GM21528 (cell line): ENCODE measurements at regions not wholly inside any gene's neighbourhood (a gene's known extent, or its start where the extent isn't known, plus 50 kb on each side); places are given as distances from the start of the nearest gene placed in this dataset.
"Not testable (repeated sequence)": the region's sequence is repeated elsewhere in the genome, so short reads cannot be mapped to it uniquely, and the experiment has no call there.

Experiments used
- ATAC-seq: cut with Tn5 transposase; IDR thresholded peaks from one replicate; pipeline ENCODE4 v1.9.1; 2021; ENCODE audit warnings: mild to moderate bottlenecking, moderate library complexity; ENCODE audit not compliant: unreplicated experiment, low FRiP score

DNA sequence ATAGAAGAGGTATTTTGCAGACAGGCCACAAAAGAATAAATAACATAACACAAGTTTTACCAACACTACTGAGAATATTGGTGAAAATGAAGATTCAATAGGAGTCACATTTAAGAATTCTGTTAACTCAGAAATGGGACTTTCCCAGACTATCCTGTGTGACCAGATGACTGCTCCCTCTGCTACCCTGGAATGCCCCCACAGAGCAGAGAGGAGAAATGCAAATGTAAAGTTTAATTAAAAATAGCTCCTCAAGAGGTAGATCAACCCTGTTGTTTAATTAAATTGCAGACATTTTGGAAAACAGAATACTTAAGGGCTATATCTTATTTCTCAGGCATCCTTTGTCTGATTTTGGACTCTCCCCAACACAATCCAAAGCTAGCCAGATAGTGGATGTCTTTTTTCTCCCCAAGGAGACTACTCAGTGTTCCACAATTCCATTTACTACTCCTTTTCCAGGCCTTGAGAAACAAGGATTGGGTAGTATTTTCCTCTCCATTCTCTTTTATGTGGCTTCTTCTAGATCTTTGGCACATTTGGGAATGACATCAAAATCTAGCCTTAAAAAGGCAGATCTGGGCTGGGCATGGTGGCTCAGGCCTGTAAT is 104.7 kb upstream of the TSC22D1 start:
- no peak for ATAC-seq

DNA sequence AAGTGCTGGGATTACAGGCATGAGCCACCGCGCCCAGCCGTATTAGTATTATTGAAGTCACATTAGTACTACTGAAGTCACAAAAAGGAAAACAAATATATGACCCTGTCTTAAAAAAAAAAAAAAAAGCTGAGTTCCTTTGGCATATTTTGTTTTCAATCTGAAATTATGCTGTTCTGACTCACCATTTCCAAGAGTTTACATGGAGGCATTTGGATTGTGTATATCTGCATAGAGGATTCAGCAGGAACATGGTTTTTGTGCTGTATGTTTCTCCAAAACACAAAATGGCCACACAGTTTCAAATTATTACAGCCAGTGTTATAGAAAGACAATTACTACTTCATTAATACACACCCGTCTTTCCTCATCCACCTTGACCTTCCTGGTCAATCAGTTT is 103.5 kb upstream of the TSC22D1 start:
- no peak for ATAC-seq

DNA sequence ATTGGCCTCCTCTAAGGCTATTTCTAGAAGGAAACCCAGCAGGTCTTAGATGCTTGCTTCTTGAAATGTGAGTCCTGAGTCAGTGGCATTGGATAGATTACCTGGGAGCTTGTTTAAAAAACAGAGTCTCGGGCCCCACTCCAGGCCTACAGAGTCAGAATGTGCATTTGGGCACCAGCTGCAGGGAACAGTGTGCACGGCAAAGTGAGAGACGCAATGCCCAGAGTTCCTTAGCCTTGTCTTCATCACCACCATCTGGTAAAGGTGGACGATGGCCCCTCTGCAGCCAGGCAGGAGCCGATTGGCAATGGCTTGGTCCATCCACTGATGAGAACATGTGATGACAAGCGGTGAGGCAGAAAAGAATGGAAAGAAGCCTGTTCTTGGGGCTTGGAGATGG is 102.1 kb upstream of the TSC22D1 start:
- ATAC-seq, result no peak

DNA sequence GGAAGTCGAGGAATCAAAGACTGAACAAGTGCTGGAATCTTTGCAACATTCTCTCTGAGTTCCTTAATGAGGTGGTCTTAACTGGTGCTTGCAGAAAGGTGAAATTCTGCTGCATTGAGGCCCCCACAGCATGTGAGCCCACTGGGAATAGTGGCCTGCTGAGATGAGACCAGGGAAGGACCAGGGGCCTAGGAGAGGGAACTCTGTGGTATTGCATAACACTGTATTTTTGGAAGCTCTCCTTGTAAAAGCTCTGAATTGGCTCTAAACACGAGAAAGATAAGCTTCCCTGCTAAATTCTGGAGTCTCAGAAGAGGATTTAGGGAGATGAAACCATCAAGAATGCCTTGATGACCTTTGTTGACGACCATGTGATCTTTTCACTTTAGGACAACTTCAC is 100.4 kb upstream of the TSC22D1 start:
- ATAC-seq, result no peak

DNA sequence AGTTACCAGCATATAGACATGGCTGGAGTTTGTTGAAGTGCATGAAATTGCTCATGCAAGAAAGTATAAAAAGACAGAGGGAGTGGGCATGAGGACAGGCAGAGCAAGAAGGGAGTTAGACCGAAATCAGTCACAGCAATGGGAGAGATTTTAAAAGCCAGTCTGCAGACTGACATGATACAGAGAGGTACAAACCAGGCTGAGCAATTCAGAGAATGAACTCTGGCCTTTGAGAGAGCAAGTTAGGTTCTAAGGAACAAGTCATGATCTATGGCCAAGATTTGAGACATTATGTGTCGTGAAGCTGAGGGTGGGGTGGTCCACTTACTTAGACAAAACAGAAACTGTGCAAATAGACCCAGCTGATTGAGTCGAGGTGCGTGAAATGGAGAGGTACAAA is 93.4 kb upstream of the TSC22D1 start:
- ATAC-seq, result no peak

- no peak for ATAC-seq
Measured at GRCh38 chr13:44668688-44669087, 92.6 kb upstream of the TSC22D1 start.

DNA sequence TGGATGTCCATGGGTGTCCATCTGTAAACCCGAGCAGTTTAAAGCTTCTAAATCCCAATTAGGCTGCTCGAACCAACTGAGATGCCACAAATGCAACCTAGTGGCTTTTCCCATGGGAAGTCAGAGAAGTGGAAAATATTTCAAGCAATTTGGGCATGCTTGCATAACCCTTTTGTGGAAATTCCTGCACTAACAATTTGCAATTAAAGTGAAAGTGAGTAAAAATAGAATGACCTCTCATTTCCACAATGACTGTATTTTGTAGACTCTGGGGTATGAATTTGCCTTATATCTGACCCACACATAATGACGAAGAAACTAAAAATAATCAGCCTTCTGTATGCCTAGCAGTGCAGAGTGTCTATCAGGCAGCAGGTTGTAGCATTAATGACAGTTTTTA is 91.8 kb upstream of the TSC22D1 start:
- no peak for ATAC-seq

DNA sequence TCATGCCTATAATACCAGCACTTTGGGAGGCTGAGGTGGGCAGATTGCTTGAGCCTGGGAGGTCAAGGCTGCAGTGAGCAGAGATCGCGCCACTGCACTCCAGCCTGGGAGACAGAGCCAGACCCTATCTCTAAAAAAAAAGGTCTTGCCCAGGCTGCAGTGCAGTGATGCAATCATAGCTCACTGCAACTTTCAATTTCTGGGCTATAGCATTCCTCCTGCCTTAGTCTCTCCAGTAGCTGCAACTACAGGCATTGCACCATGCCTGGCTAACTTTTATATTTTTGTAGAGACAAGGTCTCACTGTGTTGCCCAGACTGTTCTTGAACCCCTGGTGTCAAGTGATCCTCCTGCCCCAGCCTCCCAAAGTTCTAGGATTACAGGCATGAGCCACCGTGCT is 90.4 kb upstream of the TSC22D1 start:
- ATAC-seq, result not testable (repeated sequence)

DNA sequence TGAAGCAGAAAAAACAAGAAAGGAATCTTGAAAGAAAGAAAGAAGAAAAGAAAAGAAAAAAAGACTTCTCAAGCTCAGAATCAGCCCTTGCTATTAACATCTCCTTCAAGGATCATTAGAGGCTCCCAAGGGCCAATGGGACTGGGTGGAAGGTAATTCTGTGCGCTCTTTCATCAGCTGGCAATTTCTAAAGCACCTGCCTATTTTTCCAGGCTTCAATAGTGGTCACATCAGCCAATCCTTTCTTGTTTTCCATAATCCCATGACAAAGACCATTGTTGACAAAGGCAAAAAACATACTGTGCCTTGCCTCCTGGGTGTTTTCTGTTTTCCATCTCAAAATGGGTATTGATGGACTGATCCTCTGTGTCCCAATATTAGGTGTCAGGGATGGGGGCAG is 88.2 kb upstream of the TSC22D1 start:
- ATAC-seq, result no peak

GRCh38 chr13:44662515-44662914 is 86.4 kb upstream of the TSC22D1 start:
- no peak for ATAC-seq

- ATAC-seq, result no peak
Measured at GRCh38 chr13:44661936-44662335, 85.8 kb upstream of the TSC22D1 start.

DNA sequence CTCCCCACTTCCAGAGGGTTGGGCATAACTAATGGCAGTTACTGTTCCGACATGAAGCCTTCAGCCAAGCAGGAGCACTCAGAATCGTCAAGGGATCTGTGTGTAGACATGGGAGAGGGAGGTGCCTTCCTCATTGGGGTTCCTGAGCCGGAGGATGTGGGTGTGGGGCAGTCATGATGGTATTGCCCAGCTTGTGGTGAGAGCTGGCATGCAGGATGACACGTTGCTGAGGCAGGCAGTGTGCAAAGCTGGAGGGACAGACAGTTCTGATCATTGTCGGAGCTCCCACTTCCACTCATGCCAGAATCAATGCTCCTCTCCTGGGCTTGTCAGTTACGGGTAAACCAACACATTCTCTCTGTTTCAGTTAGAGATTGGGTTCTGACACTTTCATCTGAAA is 83.9 kb upstream of the TSC22D1 start:
- ATAC-seq, result no peak

DNA sequence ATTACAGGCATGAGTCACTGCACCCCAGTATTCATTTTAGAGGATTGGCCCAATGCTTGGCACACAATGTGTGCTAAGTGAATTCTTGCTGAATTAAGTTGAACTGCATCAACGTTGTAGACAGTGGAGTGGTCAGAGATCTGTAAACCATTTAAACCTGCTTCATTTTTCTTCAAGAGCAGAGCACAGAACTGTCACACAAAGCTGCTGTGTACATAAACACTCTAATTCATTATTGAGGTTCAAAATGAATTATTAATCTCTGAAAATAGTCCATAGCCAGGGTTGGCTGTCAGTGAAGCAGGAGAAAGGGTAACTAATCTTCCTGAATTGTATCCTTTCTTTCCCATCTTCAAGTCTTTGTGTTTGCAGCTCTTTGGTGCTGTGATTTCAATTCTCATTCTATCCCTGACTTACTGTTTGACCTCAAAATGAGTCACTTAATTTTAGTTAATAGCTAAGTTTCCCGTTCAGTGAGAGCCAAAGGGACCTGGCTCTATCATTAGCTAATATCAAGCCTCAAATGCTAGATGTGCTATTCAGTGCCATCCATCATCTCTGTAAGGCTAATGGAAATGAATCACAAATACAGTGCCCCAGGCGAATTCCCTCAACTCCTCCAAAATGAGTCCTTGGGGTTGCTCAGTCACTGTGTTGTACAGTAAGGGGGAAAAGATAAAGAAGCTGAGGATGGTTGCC is 77.0 kb upstream of the TSC22D1 start:
- no peak for ATAC-seq

- no peak for ATAC-seq
Measured at GRCh38 chr13:44652168-44652567, 76.0 kb upstream of the TSC22D1 start.

DNA sequence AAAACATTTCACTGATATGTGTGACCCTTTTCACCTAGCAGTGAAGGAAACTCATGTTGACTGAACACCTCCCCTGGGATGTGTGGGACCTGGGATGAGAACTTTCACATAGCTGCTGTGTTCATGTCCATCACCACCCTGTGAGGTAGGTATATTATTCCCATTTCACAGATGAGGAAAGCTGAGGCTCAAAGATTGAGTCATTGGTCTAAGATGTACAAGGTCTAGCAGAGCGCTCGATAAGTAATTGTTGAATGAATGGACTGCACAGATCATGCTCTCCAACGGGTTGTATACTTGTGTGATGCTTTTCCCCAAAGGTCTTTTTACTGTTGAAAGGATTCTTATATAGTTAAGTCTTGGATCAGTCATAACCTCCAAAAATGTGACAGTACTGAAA is 75.6 kb upstream of the TSC22D1 start:
- ATAC-seq, result no peak

DNA sequence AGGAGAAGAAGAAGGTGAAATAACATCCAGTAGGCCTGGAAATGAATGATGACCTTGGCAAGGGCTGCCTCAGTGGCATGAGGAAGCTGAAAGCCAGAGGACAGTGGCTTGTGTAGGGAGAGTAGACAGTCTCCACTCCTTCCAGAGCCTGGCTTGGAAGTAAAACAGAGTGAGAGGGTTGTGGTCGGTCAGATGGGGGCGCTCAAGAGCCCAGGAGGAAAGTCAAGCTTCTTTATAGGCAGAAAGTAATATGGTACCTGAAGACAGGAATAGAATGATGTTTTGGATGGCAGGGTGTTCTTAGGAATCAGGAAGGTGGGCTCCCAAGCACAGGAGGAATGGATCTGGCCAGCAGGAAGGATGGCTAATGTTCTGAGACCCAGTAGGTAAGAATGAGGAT is 75.1 kb upstream of the TSC22D1 start:
- no peak for ATAC-seq

- ATAC-seq, result no peak
Measured at GRCh38 chr13:44649834-44650233, 73.7 kb upstream of the TSC22D1 start.

GRCh38 chr13:44649104-44649428 is 72.9 kb upstream of the TSC22D1 start:
- no peak for ATAC-seq

GRCh38 chr13:44648392-44649103 is 72.4 kb upstream of the TSC22D1 start:
- no peak for ATAC-seq

- ATAC-seq, result not testable (repeated sequence)
Measured at GRCh38 chr13:44647560-44647959, 71.4 kb upstream of the TSC22D1 start.

- no peak for ATAC-seq
Measured at GRCh38 chr13:44646044-44646443, 69.9 kb upstream of the TSC22D1 start.

DNA sequence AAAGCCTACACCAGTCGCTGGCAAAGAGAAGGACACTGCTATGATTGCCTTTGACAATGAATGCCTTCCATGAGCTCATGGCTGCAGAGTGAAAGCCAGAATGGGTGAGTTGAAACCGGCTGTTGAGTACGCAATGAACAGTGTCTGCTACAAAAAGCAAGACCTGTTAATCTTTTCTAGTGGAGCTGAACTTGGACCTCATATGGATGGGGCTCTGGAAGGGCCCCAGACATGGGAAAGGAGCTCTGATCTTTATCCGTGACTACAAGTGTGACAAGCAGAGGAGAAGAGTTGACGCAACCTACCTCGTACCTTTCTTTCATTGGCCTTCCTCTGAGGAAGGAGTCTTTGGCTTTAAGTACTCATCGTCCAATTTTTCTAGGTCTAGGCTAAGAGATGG is 67.1 kb upstream of the TSC22D1 start:
- no peak for ATAC-seq
